ENCODE measurements at regions not wholly inside any gene's neighbourhood (a gene's known extent, or its start where the extent isn't known, plus 50 kb on each side); places are given as distances from the start of the nearest gene placed in this dataset.

DNA sequence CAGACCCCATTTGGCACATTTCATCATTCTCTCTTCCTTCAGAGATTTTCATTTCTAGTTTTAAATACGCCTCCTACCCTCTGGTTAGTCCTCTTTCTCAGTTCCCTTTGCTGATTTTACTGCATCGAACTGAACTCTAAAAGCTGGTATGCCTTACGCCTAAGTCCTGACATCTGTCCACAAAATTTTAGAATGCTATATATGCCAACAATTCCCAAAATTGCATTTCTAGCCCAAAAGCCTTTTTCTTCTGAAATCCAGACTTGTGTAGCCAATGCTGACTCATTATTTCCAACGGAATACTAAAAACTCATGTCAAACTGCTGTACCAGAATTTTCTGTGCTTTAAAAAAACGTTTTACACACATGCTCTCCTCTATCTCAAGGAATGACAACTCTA is 1124.4 kb upstream of the TENM4 start:
- TF ChIP-seq, protein P1, sequence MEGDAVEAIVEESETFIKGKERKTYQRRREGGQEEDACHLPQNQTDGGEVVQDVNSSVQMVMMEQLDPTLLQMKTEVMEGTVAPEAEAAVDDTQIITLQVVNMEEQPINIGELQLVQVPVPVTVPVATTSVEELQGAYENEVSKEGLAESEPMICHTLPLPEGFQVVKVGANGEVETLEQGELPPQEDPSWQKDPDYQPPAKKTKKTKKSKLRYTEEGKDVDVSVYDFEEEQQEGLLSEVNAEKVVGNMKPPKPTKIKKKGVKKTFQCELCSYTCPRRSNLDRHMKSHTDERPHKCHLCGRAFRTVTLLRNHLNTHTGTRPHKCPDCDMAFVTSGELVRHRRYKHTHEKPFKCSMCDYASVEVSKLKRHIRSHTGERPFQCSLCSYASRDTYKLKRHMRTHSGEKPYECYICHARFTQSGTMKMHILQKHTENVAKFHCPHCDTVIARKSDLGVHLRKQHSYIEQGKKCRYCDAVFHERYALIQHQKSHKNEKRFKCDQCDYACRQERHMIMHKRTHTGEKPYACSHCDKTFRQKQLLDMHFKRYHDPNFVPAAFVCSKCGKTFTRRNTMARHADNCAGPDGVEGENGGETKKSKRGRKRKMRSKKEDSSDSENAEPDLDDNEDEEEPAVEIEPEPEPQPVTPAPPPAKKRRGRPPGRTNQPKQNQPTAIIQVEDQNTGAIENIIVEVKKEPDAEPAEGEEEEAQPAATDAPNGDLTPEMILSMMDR (IDR thresholded peaks at IDR 0.05), result no peak
- TF ChIP-seq POLR2AphosphoS5 (IDR thresholded peaks at IDR 0.05), result no peak
- no peak for TF ChIP-seq POLR2A (IDR thresholded peaks at IDR 0.05)
- TF ChIP-seq EP300 (IDR thresholded peaks at IDR 0.05), result no peak

Measured in sigmoid colon (tissue), 4 donors.